Endothelial cell of umbilical vein (primary cell): ENCODE measurements at regions not wholly inside any gene's neighbourhood (a gene's known extent, or its start where the extent isn't known, plus 50 kb on each side); places are given as distances from the start of the nearest gene placed in this dataset.

ENCODE experiments used
- CTCF ChIP-seq, 2 donors: IDR thresholded peaks; 1 replicate in 1 of 2; 2 replicates in 1 of 2; pipeline ENCODE4 v1.5.1; 2011; ENCODE audit warnings: low read length in 2 of 2, mild to moderate bottlenecking in 2 of 2, moderate library complexity in 2 of 2, control low read depth in 1 of 2, inconsistent platforms in 1 of 2, low read depth in 1 of 2; ENCODE audit not compliant: insufficient read depth in 1 of 2; ENCODE audit errors: extremely low read depth in 1 of 2
- EZH2 ChIP-seq: IDR thresholded peaks from 2 replicates; pipeline ENCODE4 v1.6.1; 2012; ENCODE audit warnings: borderline replicate concordance, low read depth, mild to moderate bottlenecking, moderate library complexity, low read length, inconsistent platforms; ENCODE audit not compliant: severe bottlenecking
- GATA2 ChIP-seq: IDR thresholded peaks from 2 replicates; pipeline ENCODE4 v1.7.0; 2011; ENCODE audit warnings: low read depth, mild to moderate bottlenecking, moderate library complexity, mixed read lengths, low read length; ENCODE audit not compliant: insufficient read length, insufficient read depth
- JUN ChIP-seq: IDR thresholded peaks from 2 replicates; pipeline ENCODE4 v1.6.1; 2011; ENCODE audit warnings: borderline replicate concordance, low read depth; ENCODE audit not compliant: insufficient read length, insufficient read depth
- MYC ChIP-seq: IDR thresholded peaks from one replicate; pipeline ENCODE4 v1.6.1; 2011; ENCODE audit warnings: mild to moderate bottlenecking, low read depth, low read length
- POLR2A ChIP-seq: IDR thresholded peaks from 2 replicates; pipeline ENCODE4 v1.6.1; 2012; ENCODE audit warnings: low read depth, mild to moderate bottlenecking, control low read depth, low read length
- POLR2AphosphoS5 ChIP-seq: IDR thresholded peaks from 2 replicates; pipeline ENCODE4 v1.6.1; 2012; ENCODE audit warnings: low read depth, mild to moderate bottlenecking, control low read depth, low read length, moderate library complexity; ENCODE audit not compliant: insufficient read depth

GRCh38 chr6:158877716-158878115, 58.5 kb upstream of the EZR start:
- TF ChIP-seq POLR2AphosphoS5 (no peak), JUN (no peak), CTCF (IDR thresholded peaks at IDR 0.05; ENCODE audit: extremely low read depth in 1 of 2, insufficient read depth in 1 of 2, low read depth in 1 of 2, low read length in 2 of 2) (no peak), EZH2 (no peak), POLR2A (no peak), GATA2 (no peak), MYC (no peak)
